WERI-Rb-1 (cell line): ENCODE measurements at regions not wholly inside any gene's neighbourhood (a gene's known extent, or its start where the extent isn't known, plus 50 kb on each side); places are given as distances from the start of the nearest gene placed in this dataset.

Experiments
- DNase-seq: peaks from one replicate; pipeline ENCODE4 v3.0.0-alpha.2; 2020
- H3K27ac ChIP-seq: fragments of 250-450 bp; sonication (Bioruptor Pico); 2 replicates; pipeline ENCODE4 v1.5.1; 2020; ENCODE audit warnings: mild to moderate bottlenecking, moderate library complexity
- H3K27me3 ChIP-seq: fragments of 250-450 bp; sonication (Bioruptor Pico); 2 replicates; pipeline ENCODE4 v1.5.1; 2021; ENCODE audit warnings: mild to moderate bottlenecking, low read depth, moderate library complexity; ENCODE audit not compliant: insufficient read depth, severe bottlenecking
- H3K36me3 ChIP-seq: fragments of 250-450 bp; sonication (Bioruptor Pico); 2 replicates; pipeline ENCODE4 v1.5.1; 2020; ENCODE audit warnings: mild to moderate bottlenecking, moderate library complexity
- H3K4me3 ChIP-seq: 2 replicates; pipeline ENCODE4 v1.5.1; 2011; ENCODE audit warnings: low read depth, mild to moderate bottlenecking, control low read depth, low read length
- H3K9me3 ChIP-seq: fragments of 250-450 bp; sonication (Bioruptor Pico); 2 replicates; pipeline ENCODE4 v1.5.1; 2021; ENCODE audit warnings: mild to moderate bottlenecking, moderate library complexity; ENCODE audit not compliant: severe bottlenecking
- TF ChIP-seq, protein P1 (sequence below): IDR thresholded peaks from 2 replicates; pipeline ENCODE4 v1.5.1; 2011; ENCODE audit warnings: low read depth, mild to moderate bottlenecking, control low read depth, inconsistent platforms, low read length

GRCh38 chr14:29197557-29197956 lies 431.0 kb downstream of the FOXG1 start:
- DNase-seq: no peak
- Histone ChIP-seq H3K27ac (no peak overlapping the region), H3K9me3 (no peaks in the 10 kb centered on the region), H3K4me3 (no peak overlapping the region), H3K27me3 (no peaks in the 10 kb centered on the region), H3K36me3 (no peaks in the 10 kb centered on the region)
- TF ChIP-seq, protein P1, sequence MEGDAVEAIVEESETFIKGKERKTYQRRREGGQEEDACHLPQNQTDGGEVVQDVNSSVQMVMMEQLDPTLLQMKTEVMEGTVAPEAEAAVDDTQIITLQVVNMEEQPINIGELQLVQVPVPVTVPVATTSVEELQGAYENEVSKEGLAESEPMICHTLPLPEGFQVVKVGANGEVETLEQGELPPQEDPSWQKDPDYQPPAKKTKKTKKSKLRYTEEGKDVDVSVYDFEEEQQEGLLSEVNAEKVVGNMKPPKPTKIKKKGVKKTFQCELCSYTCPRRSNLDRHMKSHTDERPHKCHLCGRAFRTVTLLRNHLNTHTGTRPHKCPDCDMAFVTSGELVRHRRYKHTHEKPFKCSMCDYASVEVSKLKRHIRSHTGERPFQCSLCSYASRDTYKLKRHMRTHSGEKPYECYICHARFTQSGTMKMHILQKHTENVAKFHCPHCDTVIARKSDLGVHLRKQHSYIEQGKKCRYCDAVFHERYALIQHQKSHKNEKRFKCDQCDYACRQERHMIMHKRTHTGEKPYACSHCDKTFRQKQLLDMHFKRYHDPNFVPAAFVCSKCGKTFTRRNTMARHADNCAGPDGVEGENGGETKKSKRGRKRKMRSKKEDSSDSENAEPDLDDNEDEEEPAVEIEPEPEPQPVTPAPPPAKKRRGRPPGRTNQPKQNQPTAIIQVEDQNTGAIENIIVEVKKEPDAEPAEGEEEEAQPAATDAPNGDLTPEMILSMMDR: no peak

DNA sequence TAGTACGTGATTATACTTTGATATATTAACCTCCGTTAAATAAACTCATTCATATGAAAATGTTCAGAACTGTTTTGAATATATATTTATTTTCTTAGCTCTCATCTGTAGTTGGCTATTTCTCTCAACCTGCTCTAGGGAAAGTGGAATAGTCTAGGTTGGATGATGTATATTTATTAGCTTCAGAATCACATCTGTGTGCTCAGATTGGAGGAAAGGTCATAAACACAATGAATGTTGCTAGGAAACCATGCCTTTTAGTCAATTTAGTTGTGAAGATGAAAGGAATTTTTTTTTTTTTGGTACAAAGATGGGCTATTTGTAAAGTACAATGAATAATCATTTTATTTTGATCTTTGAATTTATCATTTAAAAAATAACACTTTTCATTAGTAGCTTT lies 439.1 kb downstream of the FOXG1 start:
- no peaks in the 10 kb centered on the region for H3K27me3 ChIP-seq
- H3K4me3 ChIP-seq: no peak overlapping the region
- TF ChIP-seq, protein P1: no peak
- DNase-seq: no peak
- H3K27ac ChIP-seq: no peak overlapping the region
- no peaks in the 10 kb centered on the region for H3K9me3 ChIP-seq
- no peaks in the 10 kb centered on the region for H3K36me3 ChIP-seq

- Histone ChIP-seq H3K4me3 (no peak overlapping the region), H3K36me3 (no peaks in the 10 kb centered on the region), H3K9me3 (no peaks in the 10 kb centered on the region), H3K27me3 (no peaks in the 10 kb centered on the region), H3K27ac (no peak overlapping the region)
- TF ChIP-seq, protein P1: no peak
- DNase-seq: no peak
Measured at GRCh38 chr14:29215853-29216252, 449.3 kb downstream of the FOXG1 start.

GRCh38 chr14:29216268-29217232 lies 450.0 kb downstream of the FOXG1 start:
- TF ChIP-seq, protein P1: no peak
- no peaks in the 10 kb centered on the region for H3K9me3 ChIP-seq
- H3K36me3 ChIP-seq: no peaks in the 10 kb centered on the region
- no peak for DNase-seq
- no peak overlapping the region for H3K27ac ChIP-seq
- no peak overlapping the region for H3K4me3 ChIP-seq
- H3K27me3 ChIP-seq: no peaks in the 10 kb centered on the region

DNA sequence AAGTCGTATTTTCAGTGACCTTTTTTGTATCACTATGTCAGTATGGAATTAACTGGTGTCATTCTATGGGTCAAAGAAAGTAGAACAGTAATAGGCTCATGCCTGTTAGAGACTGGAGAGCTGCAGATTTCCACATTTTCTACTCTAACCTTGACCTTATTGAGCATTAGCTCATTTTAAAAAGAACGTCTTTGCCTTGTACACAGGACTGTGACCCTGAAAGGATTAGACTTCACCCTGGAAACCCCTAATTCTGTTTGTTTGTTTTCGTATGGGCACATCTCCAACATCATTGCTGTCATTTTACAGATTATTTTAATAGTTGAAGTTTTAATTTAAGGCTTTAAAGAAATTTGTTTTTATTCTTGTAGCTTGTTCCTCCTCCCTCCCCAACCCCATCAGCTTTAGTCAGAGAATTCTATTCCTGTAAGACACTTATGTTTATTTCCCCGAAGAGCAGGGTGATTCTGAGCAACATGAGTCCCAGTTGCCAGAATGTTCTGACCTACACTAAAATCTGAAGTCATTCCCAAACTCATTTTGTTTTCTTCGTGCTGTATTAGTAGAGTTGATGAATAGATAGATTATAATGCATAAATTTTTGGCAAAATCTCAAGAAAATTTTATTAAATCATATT lies 451.3 kb downstream of the FOXG1 start:
- TF ChIP-seq, protein P1: no peak
- H3K9me3 ChIP-seq: no peaks in the 10 kb centered on the region
- no peak overlapping the region for H3K4me3 ChIP-seq
- no peak overlapping the region for H3K27ac ChIP-seq
- no peaks in the 10 kb centered on the region for H3K36me3 ChIP-seq
- no peak for DNase-seq
- H3K27me3 ChIP-seq: no peaks in the 10 kb centered on the region
